Testis (tissue), 2 donors: ENCODE measurements at regions not wholly inside any gene's neighbourhood (a gene's known extent, or its start where the extent isn't known, plus 50 kb on each side); places are given as distances from the start of the nearest gene placed in this dataset.

Source experiments
- DNase-seq: peaks from one replicate; pipeline ENCODE4 v3.0.0-alpha.2; 2019
- H3K27ac ChIP-seq, 2 donors: fragments of 200-600 bp; sonication (generic); one replicate each; pipeline ENCODE4 v1.5.1; 2019
- H3K27me3 ChIP-seq: fragments of 200-600 bp; sonication (generic); one replicate; pipeline ENCODE4 v1.5.1; 2019
- H3K36me3 ChIP-seq: fragments of 200-600 bp; sonication (generic); one replicate; pipeline ENCODE4 v1.5.1; 2017; ENCODE audit warnings: low read depth; ENCODE audit errors: missing control alignments
- H3K4me1 ChIP-seq: fragments of 200-600 bp; sonication (generic); one replicate; pipeline ENCODE4 v1.5.1; 2019
- H3K4me3 ChIP-seq, 2 donors: fragments of 200-600 bp; sonication (generic); one replicate each; pipeline ENCODE4 v1.5.1; 2017 to 2019
- H3K9me3 ChIP-seq: fragments of 200-600 bp; sonication (generic); one replicate; pipeline ENCODE4 v1.5.1; 2017
- CTCF ChIP-seq, 3 experiments: fragments of 450-650 bp in 2 of 3; fragments of 200-600 bp in 1 of 3; sonication (generic) in 1 of 3; IDR thresholded peaks; one replicate each; pipeline ENCODE4 v1.5.1; 2016 to 2019; ENCODE audit warnings: antibody characterized with exemption in 3 of 3, mild to moderate bottlenecking in 2 of 3, moderate library complexity in 1 of 3
- POLR2A ChIP-seq: fragments of 450-650 bp; IDR thresholded peaks from one replicate; pipeline ENCODE4 v1.6.1; 2017; ENCODE audit warnings: antibody characterized with exemption, mild to moderate bottlenecking, moderate library complexity
- WGBS, 2 donors: methylation state at CpG; one replicate each; pipeline ENCODE4 v1.1.5; 2018; 5-methylcytosine and 5-hydroxymethylcytosine counted together
- intact Hi-C: fragments of 100-400 bp; cut with DNase I; formaldehyde crosslinking; loops from one replicate; pipeline ENCODE4 v1.15.1; 2023; ENCODE audit warnings: low total_unique reads

- Histone ChIP-seq H3K27ac (no peak overlapping the region), H3K9me3 (no peaks in the 10 kb centered on the region), H3K36me3 (no peaks in the 10 kb centered on the region), H3K4me3 (no peak overlapping the region), H3K27me3 (no peaks in the 10 kb centered on the region), H3K4me1 (no peaks in the 10 kb centered on the region)
- no peak for TF ChIP-seq POLR2A
- TF ChIP-seq CTCF (IDR thresholded peaks at IDR 0.05): no peak
- intact Hi-C loops: no loop called here
- DNase-seq: no peak
- 91 to 93% methylated on average over 13 to 15 of the region's 15 CpGs for WGBS, 2 donors
Observed at GRCh38 chr9:134519375-134520070, 122.1 kb upstream of the COL5A1 start.

- Histone ChIP-seq H3K4me3 (no peak overlapping the region), H3K4me1 (peaks cover 2% of the 10 kb centered on the region), H3K27me3 (no peaks in the 10 kb centered on the region), H3K27ac (no peak overlapping the region), H3K9me3 (no peaks in the 10 kb centered on the region), H3K36me3 (no peaks in the 10 kb centered on the region)
- WGBS, 2 donors: 77 to 82% methylated on average over 5 to 25 of the region's 25 CpGs
- DNase-seq: no peak
- intact Hi-C loops: no loop called here
- TF ChIP-seq POLR2A (no peak), CTCF (IDR thresholded peaks at IDR 0.05) (no peak)
Observed at GRCh38 chr9:134521817-134522501, 119.6 kb upstream of the COL5A1 start.

GRCh38 chr9:134522502-134522848, 119.1 kb upstream of the COL5A1 start:
- no peak overlapping the region for H3K27ac ChIP-seq
- no peak overlapping the region for H3K4me3 ChIP-seq
- intact Hi-C loops: no loop called here
- H3K36me3 ChIP-seq: no peaks in the 10 kb centered on the region
- H3K9me3 ChIP-seq: no peaks in the 10 kb centered on the region
- DNase-seq: no peak
- TF ChIP-seq POLR2A (no peak), CTCF (IDR thresholded peaks at IDR 0.05) (no peak)
- H3K4me1 ChIP-seq: peaks cover 4% of the 10 kb centered on the region
- WGBS, 2 donors: 70 to 86% methylated on average over 7 of the region's 7 CpGs
- no peaks in the 10 kb centered on the region for H3K27me3 ChIP-seq

GRCh38 chr9:134522976-134523375, 118.6 kb upstream of the COL5A1 start:
- DNase-seq: no peak
- H3K4me3 ChIP-seq: no peak overlapping the region
- TF ChIP-seq CTCF (IDR thresholded peaks at IDR 0.05) (no peak), POLR2A (no peak)
- H3K4me1 ChIP-seq: peaks cover 4% of the 10 kb centered on the region
- H3K27me3 ChIP-seq: no peaks in the 10 kb centered on the region
- H3K9me3 ChIP-seq: no peaks in the 10 kb centered on the region
- intact Hi-C loops: no loop called here
- no peak overlapping the region for H3K27ac ChIP-seq
- H3K36me3 ChIP-seq: no peaks in the 10 kb centered on the region
- WGBS, 2 donors: 80 to 84% methylated on average over 11 of the region's 11 CpGs
